Large intestine (tissue), 3 donors: ENCODE measurements at regions not wholly inside any gene's neighbourhood (a gene's known extent, or its start where the extent isn't known, plus 50 kb on each side); places are given as distances from the start of the nearest gene placed in this dataset.

Experiments used
- DNase-seq, 2 donors: peaks; one replicate each; pipeline versions ENCODE4 v3.0.0 to v3.0.0-alpha.2; 2013
- H3K27ac ChIP-seq: one replicate; pipeline ENCODE4 v1.5.1; 2013; ENCODE audit warnings: low read length
- H3K27me3 ChIP-seq: 2 replicates; pipeline ENCODE4 v1.6.1; 2013; ENCODE audit warnings: low read length; ENCODE audit not compliant: control insufficient read depth, insufficient read depth
- H3K36me3 ChIP-seq: 2 replicates; pipeline ENCODE4 v1.6.1; 2013; ENCODE audit warnings: low read length; ENCODE audit not compliant: control insufficient read depth, insufficient read depth
- H3K4me1 ChIP-seq: one replicate; pipeline ENCODE4 v1.6.1; 2013; ENCODE audit warnings: low read length; ENCODE audit not compliant: control insufficient read depth, insufficient read depth
- H3K4me3 ChIP-seq: one replicate; pipeline ENCODE4 v1.5.1; 2013; ENCODE audit warnings: low read length
- H3K9me3 ChIP-seq: one replicate; pipeline ENCODE4 v1.6.1; 2013; ENCODE audit warnings: mild to moderate bottlenecking, low read depth, low read length, moderate library complexity; ENCODE audit not compliant: control insufficient read depth
- WGBS: methylation state at CpG from one replicate; pipeline ENCODE4 v1.1.5; 2013; ENCODE audit warnings: low lambda C conversion rate; ENCODE audit not compliant: insufficient coverage; 5-methylcytosine and 5-hydroxymethylcytosine counted together

- Histone ChIP-seq H3K4me1 (peaks cover 5% of the 10 kb centered on the region), H3K27me3 (no peaks in the 10 kb centered on the region), H3K36me3 (no peaks in the 10 kb centered on the region), H3K4me3 (no peak overlapping the region), H3K27ac (no peak overlapping the region), H3K9me3 (no peaks in the 10 kb centered on the region)
- no peak for DNase-seq
- 40% methylated on average over 1 of the region's 4 CpGs for WGBS
These were observed 224.3 kb upstream of the ATP10A start for GRCh38 chr15:26087395-26087794.

- H3K27ac ChIP-seq, result no peak overlapping the region
- DNase-seq, result no peak
- H3K9me3 ChIP-seq, result no peaks in the 10 kb centered on the region
- H3K4me3 ChIP-seq, result no peak overlapping the region
- WGBS, result 100% methylated on average over 3 of the region's 8 CpGs
- no peaks in the 10 kb centered on the region for H3K36me3 ChIP-seq
- H3K27me3 ChIP-seq, result no peaks in the 10 kb centered on the region
- peaks cover 5% of the 10 kb centered on the region for H3K4me1 ChIP-seq
These were observed 221.6 kb upstream of the ATP10A start for GRCh38 chr15:26084771-26085170.

GRCh38 chr15:26083896-26084295 is 220.8 kb upstream of the ATP10A start:
- no peaks in the 10 kb centered on the region for H3K27me3 ChIP-seq
- 0% methylated on average over 1 of the region's 2 CpGs for WGBS
- H3K9me3 ChIP-seq, result no peaks in the 10 kb centered on the region
- H3K4me1 ChIP-seq, result peaks cover 5% of the 10 kb centered on the region
- no peak overlapping the region for H3K27ac ChIP-seq
- DNase-seq, result no peak
- no peak overlapping the region for H3K4me3 ChIP-seq
- H3K36me3 ChIP-seq, result no peaks in the 10 kb centered on the region

GRCh38 chr15:26083457-26083856 is 220.3 kb upstream of the ATP10A start:
- Histone ChIP-seq H3K4me3 (no peak overlapping the region), H3K27ac (peak overlapping the region; percentile 93), H3K4me1 (peaks cover 5% of the 10 kb centered on the region), H3K36me3 (no peaks in the 10 kb centered on the region), H3K9me3 (no peaks in the 10 kb centered on the region), H3K27me3 (no peaks in the 10 kb centered on the region)
- WGBS, result 100% methylated on average over 1 of the region's 4 CpGs
- DNase-seq, result no peak

GRCh38 chr15:26082221-26083109 is 219.3 kb upstream of the ATP10A start:
- Histone ChIP-seq H3K27me3 (no peaks in the 10 kb centered on the region), H3K27ac (peak overlapping the region; percentile 93), H3K9me3 (no peaks in the 10 kb centered on the region), H3K4me3 (peak overlapping the region; percentile 83), H3K4me1 (peaks cover 5% of the 10 kb centered on the region), H3K36me3 (no peaks in the 10 kb centered on the region)
- WGBS, result 0% methylated on average over 2 of the region's 48 CpGs
- DNase-seq, result peak; percentile 97

GRCh38 chr15:26081758-26082220 is 218.7 kb upstream of the ATP10A start:
- no peak for DNase-seq
- no peaks in the 10 kb centered on the region for H3K9me3 ChIP-seq
- no peaks in the 10 kb centered on the region for H3K27me3 ChIP-seq
- no peak overlapping the region for H3K4me3 ChIP-seq
- H3K4me1 ChIP-seq, result peaks cover 5% of the 10 kb centered on the region
- no peaks in the 10 kb centered on the region for H3K36me3 ChIP-seq
- H3K27ac ChIP-seq, result no peak overlapping the region
- 86% methylated on average over 1 of the region's 10 CpGs for WGBS

GRCh38 chr15:26075770-26076169 is 212.6 kb upstream of the ATP10A start:
- Histone ChIP-seq H3K4me3 (no peak overlapping the region), H3K27ac (no peak overlapping the region), H3K9me3 (no peaks in the 10 kb centered on the region), H3K4me1 (no peaks in the 10 kb centered on the region), H3K27me3 (no peaks in the 10 kb centered on the region), H3K36me3 (no peaks in the 10 kb centered on the region)
- WGBS, result no CpG with 5 or more reads among the region's 4 CpGs
- no peak for DNase-seq

- WGBS, result no CpG with 5 or more reads among the region's 6 CpGs
These were observed 210.6 kb upstream of the ATP10A start for GRCh38 chr15:26073430-26074333.

GRCh38 chr15:26070095-26070532 is 207.0 kb upstream of the ATP10A start:
- Histone ChIP-seq H3K27me3 (no peaks in the 10 kb centered on the region), H3K27ac (no peak overlapping the region), H3K4me3 (no peak overlapping the region), H3K36me3 (no peaks in the 10 kb centered on the region), H3K9me3 (no peaks in the 10 kb centered on the region), H3K4me1 (no peaks in the 10 kb centered on the region)
- 93% methylated on average over 2 of the region's 8 CpGs for WGBS
- no peak for DNase-seq

More at GRCh38 chr15:26073430-26074333, 210.6 kb upstream of the ATP10A start:
- Histone ChIP-seq H3K36me3 (no peaks in the 10 kb centered on the region), H3K4me1 (no peaks in the 10 kb centered on the region), H3K4me3 (no peak overlapping the region), H3K27ac (no peak overlapping the region), H3K27me3 (no peaks in the 10 kb centered on the region), H3K9me3 (no peaks in the 10 kb centered on the region)
- no peak for DNase-seq

GRCh38 chr15:26069231-26069641 is 206.1 kb upstream of the ATP10A start:
- no peaks in the 10 kb centered on the region for H3K4me1 ChIP-seq
- H3K27me3 ChIP-seq, result no peaks in the 10 kb centered on the region
- no peak for DNase-seq
- no peak overlapping the region for H3K27ac ChIP-seq
- no peak overlapping the region for H3K4me3 ChIP-seq
- H3K36me3 ChIP-seq, result no peaks in the 10 kb centered on the region
- WGBS, result 89% methylated on average over 1 of the region's 1 CpG
- H3K9me3 ChIP-seq, result no peaks in the 10 kb centered on the region
